Parathyroid adenoma (tissue), 2 donors: ENCODE measurements at regions not wholly inside any gene's neighbourhood (a gene's known extent, or its start where the extent isn't known, plus 50 kb on each side); places are given as distances from the start of the nearest gene placed in this dataset.

Source experiments
- H2AFZ ChIP-seq: fragments of 300-600 bp; sonication (generic); one replicate; pipeline ENCODE4 v1.7.0; 2017; ENCODE audit warnings: antibody characterized with exemption, mild to moderate bottlenecking
- H3K27ac ChIP-seq: fragments of 300-600 bp; sonication (generic); one replicate; pipeline ENCODE4 v1.7.0; 2017
- H3K27me3 ChIP-seq: fragments of 300-600 bp; sonication (generic); one replicate; pipeline ENCODE4 v1.7.0; 2017; ENCODE audit warnings: low read length; ENCODE audit not compliant: control insufficient read depth, insufficient read depth
- H3K36me3 ChIP-seq: fragments of 300-600 bp; sonication (generic); one replicate; pipeline ENCODE4 v1.7.0; 2017; ENCODE audit warnings: low read length; ENCODE audit not compliant: control insufficient read depth, insufficient read depth
- H3K4me1 ChIP-seq: fragments of 300-600 bp; sonication (generic); one replicate; pipeline ENCODE4 v1.7.0; 2017; ENCODE audit warnings: control low read depth
- H3K4me2 ChIP-seq: fragments of 300-600 bp; sonication (generic); one replicate; pipeline ENCODE4 v1.7.0; 2017; ENCODE audit warnings: low read length
- H3K4me3 ChIP-seq: fragments of 300-600 bp; sonication (generic); one replicate; pipeline ENCODE4 v1.7.0; 2017; ENCODE audit warnings: low read depth, low read length
- H3K79me2 ChIP-seq: fragments of 300-600 bp; sonication (generic); one replicate; pipeline ENCODE4 v1.7.0; 2017; ENCODE audit warnings: control low read depth
- H3K9ac ChIP-seq: fragments of 300-600 bp; sonication (generic); one replicate; pipeline ENCODE4 v1.7.0; 2017; ENCODE audit warnings: mild to moderate bottlenecking
- H3K9me3 ChIP-seq: fragments of 300-600 bp; sonication (generic); one replicate; pipeline ENCODE4 v1.7.0; 2017; ENCODE audit warnings: low read length; ENCODE audit not compliant: control insufficient read depth
- TF ChIP-seq, protein P1 (sequence below): fragments of 300-600 bp; sonication (generic); IDR thresholded peaks from one replicate; pipeline ENCODE4 v1.7.0; 2017; ENCODE audit warnings: antibody characterized with exemption, mild to moderate bottlenecking
- donor health status: primary hyperparathyroidism.

DNA sequence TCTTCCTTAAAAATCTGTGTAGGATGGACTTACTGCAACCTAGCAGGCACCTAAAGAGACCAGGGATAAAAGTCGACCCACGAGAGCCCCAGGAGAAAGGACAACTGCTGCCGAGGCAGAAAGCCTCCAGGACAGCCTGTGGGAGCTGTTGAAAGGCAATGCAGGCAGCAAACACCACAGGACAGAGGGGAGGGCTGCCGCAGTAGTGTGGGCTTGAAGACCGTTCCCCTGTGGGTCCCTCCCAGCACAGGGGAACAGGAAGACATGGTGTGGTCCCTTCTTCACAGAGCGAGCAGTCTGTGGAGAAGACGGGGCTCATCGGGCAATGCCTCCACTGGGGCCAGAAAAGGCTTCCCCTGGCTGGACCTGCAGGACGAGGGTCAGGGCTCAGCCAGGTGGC lies 58.5 kb upstream of the GATA2 start:
- no peaks in the 10 kb centered on the region for H3K27me3 ChIP-seq
- no peaks in the 10 kb centered on the region for H3K36me3 ChIP-seq

DNA sequence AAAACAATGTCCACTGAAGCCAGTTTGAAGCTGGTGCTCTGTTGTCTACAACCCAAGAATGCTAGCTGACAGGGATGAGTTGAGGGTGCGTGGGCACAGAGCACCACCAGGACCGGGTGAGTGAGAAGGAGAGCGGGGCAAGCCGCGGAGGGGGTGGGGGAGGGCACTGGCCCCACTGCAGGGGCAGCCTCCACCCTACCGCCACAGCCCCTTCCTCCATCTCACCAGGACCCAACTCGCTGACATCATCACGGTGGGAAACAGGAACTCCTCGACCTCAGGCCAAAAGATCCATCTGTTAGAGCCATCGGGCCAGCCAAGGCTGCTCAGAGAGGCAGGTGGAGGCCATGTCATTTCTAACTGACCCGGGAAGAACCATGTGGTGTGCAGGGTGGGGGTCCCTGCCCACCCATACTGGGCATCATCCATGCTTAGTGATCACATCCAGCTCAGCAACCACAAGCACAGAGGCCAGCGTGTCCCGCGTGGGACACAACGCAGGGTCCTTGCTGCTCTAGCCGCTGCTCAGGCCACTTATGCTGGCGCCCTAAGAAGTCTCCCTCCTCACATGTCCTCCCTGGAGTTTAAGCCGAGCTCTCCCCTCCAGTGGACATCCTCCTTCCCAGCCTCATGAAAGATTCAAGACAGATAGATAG lies 57.6 kb upstream of the GATA2 start:
- Histone ChIP-seq H3K9me3 (no peaks in the 10 kb centered on the region), H3K9ac (no peak overlapping the region), H3K27ac (no peak overlapping the region), H3K27me3 (no peaks in the 10 kb centered on the region), H3K4me2 (no peak overlapping the region), H3K36me3 (no peaks in the 10 kb centered on the region), H3K4me3 (no peak overlapping the region), H3K4me1 (no peaks in the 10 kb centered on the region), H2AFZ (no peak overlapping the region), H3K79me2 (no peaks in the 10 kb centered on the region)
- TF ChIP-seq, protein P1, sequence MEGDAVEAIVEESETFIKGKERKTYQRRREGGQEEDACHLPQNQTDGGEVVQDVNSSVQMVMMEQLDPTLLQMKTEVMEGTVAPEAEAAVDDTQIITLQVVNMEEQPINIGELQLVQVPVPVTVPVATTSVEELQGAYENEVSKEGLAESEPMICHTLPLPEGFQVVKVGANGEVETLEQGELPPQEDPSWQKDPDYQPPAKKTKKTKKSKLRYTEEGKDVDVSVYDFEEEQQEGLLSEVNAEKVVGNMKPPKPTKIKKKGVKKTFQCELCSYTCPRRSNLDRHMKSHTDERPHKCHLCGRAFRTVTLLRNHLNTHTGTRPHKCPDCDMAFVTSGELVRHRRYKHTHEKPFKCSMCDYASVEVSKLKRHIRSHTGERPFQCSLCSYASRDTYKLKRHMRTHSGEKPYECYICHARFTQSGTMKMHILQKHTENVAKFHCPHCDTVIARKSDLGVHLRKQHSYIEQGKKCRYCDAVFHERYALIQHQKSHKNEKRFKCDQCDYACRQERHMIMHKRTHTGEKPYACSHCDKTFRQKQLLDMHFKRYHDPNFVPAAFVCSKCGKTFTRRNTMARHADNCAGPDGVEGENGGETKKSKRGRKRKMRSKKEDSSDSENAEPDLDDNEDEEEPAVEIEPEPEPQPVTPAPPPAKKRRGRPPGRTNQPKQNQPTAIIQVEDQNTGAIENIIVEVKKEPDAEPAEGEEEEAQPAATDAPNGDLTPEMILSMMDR: no peak

More for the DNA sequence above, 58.5 kb upstream of the GATA2 start:
- TF ChIP-seq, protein P1: no peak
- no peaks in the 10 kb centered on the region for H3K9me3 ChIP-seq
- H3K4me2 ChIP-seq: no peak overlapping the region
- no peak overlapping the region for H2AFZ ChIP-seq
- no peak overlapping the region for H3K4me3 ChIP-seq
- H3K27ac ChIP-seq: no peak overlapping the region
- no peaks in the 10 kb centered on the region for H3K79me2 ChIP-seq
- no peak overlapping the region for H3K9ac ChIP-seq
- H3K4me1 ChIP-seq: no peaks in the 10 kb centered on the region

DNA sequence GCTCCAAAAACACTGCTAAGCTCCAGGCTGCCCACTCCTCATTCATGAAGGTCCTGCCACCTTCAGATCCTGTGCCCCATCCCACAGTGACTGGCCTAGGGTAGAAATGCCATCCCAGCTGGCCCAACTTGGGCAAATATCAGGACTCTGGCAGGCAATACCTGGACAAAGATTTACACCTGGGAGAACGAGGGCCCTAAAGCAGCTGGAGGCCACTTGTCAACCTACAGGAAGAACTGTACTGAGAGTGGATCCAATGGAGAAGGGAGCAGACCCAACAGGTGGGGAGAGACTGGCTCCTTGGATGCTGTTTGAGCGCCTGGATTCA lies 57.1 kb upstream of the GATA2 start:
- Histone ChIP-seq H3K4me1 (no peaks in the 10 kb centered on the region), H2AFZ (no peak overlapping the region), H3K4me3 (no peak overlapping the region), H3K9me3 (no peaks in the 10 kb centered on the region), H3K79me2 (no peaks in the 10 kb centered on the region), H3K4me2 (no peak overlapping the region), H3K27ac (peak overlapping the region; percentile 34), H3K27me3 (no peaks in the 10 kb centered on the region), H3K36me3 (no peaks in the 10 kb centered on the region), H3K9ac (no peak overlapping the region)
- TF ChIP-seq, protein P1: no peak

DNA sequence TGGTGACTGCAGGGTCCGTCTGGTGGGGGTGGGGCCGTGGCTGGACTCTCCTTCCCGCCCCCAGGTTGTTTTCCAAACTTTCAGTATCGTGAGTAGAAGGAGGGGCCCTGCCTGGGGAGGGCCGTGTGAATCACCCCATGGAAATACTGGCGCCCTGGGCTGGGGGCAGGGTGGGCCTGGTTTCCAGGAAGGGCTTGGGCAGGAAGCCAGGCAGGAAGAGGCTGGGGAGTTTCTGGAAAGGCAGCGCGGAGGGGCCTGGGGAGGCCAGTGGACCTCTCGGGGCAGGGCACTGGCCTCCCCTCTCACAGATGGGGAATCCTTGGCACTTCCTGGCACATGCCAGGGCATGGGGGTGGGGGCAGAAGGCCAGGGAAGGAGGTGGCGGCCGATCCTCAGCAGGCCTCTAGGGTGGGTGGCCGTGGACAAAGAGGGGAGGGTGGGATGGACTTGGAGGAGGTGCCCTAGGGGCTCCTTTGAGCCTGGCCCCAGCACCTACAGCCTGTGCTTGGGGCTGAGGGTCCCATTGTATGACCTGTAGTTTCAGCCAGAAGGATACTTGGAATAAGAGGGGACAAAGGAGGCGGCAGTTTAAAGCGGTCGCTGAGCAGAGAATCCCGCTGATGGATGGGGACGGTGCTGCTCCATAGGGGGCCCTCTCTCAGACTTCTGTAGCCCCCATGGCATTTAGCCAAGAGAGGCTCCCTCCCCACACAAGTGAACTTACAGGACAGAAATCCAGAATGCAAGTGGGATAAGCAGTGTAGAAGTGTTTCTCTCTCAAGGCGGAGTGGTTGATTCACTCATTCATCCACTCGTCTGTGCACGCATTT lies 56.5 kb upstream of the GATA2 start:
- Histone ChIP-seq H3K4me2 (no peak overlapping the region), H3K27me3 (no peaks in the 10 kb centered on the region), H3K27ac (peak overlapping the region; percentile 34), H2AFZ (no peak overlapping the region), H3K79me2 (no peaks in the 10 kb centered on the region), H3K36me3 (no peaks in the 10 kb centered on the region), H3K4me3 (no peak overlapping the region), H3K4me1 (no peaks in the 10 kb centered on the region), H3K9ac (no peak overlapping the region), H3K9me3 (no peaks in the 10 kb centered on the region)
- TF ChIP-seq, protein P1: no peak
